HFF-Myc (cell line): ENCODE measurements at regions not wholly inside any gene's neighbourhood (a gene's known extent, or its start where the extent isn't known, plus 50 kb on each side); places are given as distances from the start of the nearest gene placed in this dataset.

Experiments
- DNase-seq: peaks from one replicate; pipeline ENCODE4 v3.0.0-alpha.2; 2011; ENCODE audit warnings: low read depth; ENCODE audit errors: extremely low read depth
- H3K4me3 ChIP-seq: replicated peaks from 2 replicates; pipeline ENCODE4 v1.5.1; 2011; ENCODE audit warnings: low read depth, mild to moderate bottlenecking, control low read depth, low read length
- CTCF ChIP-seq: IDR thresholded peaks from 2 replicates; pipeline ENCODE4 v1.5.1; 2012; ENCODE audit warnings: mild to moderate bottlenecking, low read depth, low read length, control low read depth; ENCODE audit errors: missing control alignments

DNA sequence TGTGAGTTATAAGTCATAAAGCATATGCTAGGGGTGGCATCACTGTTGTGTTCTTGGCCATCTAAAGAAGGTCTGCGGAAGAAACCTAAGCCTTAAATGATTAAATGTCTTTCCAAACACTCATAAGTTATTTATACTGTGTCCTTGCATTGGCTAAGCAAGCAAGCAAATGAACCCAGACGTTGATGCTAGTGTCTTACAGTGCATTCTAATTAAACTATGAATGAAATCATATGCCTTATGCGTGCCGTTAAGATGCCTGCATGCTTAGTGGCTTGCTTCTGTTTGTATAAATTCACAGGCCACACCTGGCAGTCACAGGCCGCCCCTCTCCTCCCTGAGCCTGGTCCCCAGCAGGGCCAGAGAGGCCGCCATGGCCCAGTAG is 49.9 kb downstream of the RIN2 start:
- TF ChIP-seq CTCF, result no peak
- DNase-seq, result no peak
- no peak overlapping the region for H3K4me3 ChIP-seq

GRCh38 chr20:19808498-19808897 is 50.4 kb downstream of the RIN2 start:
- DNase-seq, result no peak
- no peak overlapping the region for H3K4me3 ChIP-seq
- TF ChIP-seq CTCF, result no peak

- no peak for DNase-seq
- H3K4me3 ChIP-seq, result no peak overlapping the region
- TF ChIP-seq CTCF, result no peak
These were observed 51.4 kb downstream of the RIN2 start for GRCh38 chr20:19809505-19809904.

- DNase-seq, result no peak
- H3K4me3 ChIP-seq, result no peak overlapping the region
- TF ChIP-seq CTCF, result no peak
These were observed 53.2 kb downstream of the RIN2 start for GRCh38 chr20:19811231-19811630.

DNA sequence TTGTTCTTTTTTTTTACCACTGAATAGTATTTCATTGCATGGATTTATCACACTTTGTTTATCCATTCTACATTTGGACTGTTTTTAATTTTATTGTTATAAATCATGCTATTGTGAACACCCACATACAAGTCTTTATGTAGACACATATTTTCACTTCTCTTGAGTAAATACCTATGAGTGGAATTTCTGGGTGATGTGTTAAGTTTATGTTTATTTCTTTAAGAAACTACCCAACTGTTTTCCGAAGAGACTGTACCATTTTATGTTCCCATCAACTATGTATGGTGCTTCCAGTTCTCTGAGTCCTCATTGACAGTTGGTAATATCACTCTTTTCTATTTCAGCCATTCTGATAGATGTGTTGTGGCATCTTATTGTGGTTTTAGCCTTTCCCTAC is 54.0 kb downstream of the RIN2 start:
- no peak for DNase-seq
- H3K4me3 ChIP-seq, result no peak overlapping the region
- TF ChIP-seq CTCF, result no peak

DNA sequence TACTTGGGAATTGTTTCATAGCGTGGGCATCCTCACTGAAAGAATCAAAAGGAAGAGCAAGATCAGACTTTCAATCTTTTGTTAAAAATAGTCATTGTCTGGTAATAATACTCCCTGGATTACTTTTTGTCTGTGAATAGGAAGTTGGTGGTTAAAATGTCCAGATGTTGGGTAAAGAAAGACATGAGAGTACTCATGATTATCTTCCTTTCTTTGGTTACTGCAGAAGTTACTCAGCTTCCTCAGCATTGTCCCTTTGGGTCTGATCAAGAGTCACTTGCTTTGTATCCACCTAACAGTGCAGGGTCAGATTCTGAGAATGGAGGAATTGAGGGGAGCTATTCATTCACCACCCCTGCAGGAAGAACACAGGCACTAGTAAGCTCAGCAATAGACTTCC is 54.6 kb downstream of the RIN2 start:
- no peak for DNase-seq
- TF ChIP-seq CTCF, result no peak
- no peak overlapping the region for H3K4me3 ChIP-seq

- TF ChIP-seq CTCF, result no peak
- DNase-seq, result no peak
- H3K4me3 ChIP-seq, result no peak overlapping the region
These were observed 56.0 kb downstream of the RIN2 start for GRCh38 chr20:19813846-19814640.
